HK-2 (cell line): ENCODE measurements at regions not wholly inside any gene's neighbourhood (a gene's known extent, or its start where the extent isn't known, plus 50 kb on each side); places are given as distances from the start of the nearest gene placed in this dataset.

Experiments
- DNase-seq: peaks from one replicate; pipeline ENCODE4 v3.0.0-alpha.2; 2018; ENCODE audit not compliant: unreplicated experiment

- DNase-seq: no peak
Measured at GRCh38 chr13:50318887-50319286, 303.6 kb downstream of the KCNRG start.

GRCh38 chr13:50319635-50320255, 304.5 kb downstream of the KCNRG start:
- DNase-seq: no peak

GRCh38 chr13:50320271-50320862, 305.1 kb downstream of the KCNRG start:
- no peak for DNase-seq

- no peak for DNase-seq
Measured at GRCh38 chr13:50322006-50322405, 306.8 kb downstream of the KCNRG start.

GRCh38 chr13:50323440-50324065, 308.3 kb downstream of the KCNRG start:
- no peak for DNase-seq

- DNase-seq: no peak
Measured at GRCh38 chr13:50326271-50326670, 311.0 kb downstream of the KCNRG start.

- DNase-seq: no peak
Measured at GRCh38 chr13:50326811-50327210, 311.6 kb downstream of the KCNRG start.

GRCh38 chr13:50334115-50334778, 319.0 kb downstream of the KCNRG start:
- DNase-seq: no peak

- DNase-seq: no peak
Measured at GRCh38 chr13:50334944-50335343, 319.7 kb downstream of the KCNRG start.

GRCh38 chr13:50339271-50339670, 324.0 kb downstream of the KCNRG start:
- no peak for DNase-seq

GRCh38 chr13:50340146-50340545, 324.9 kb downstream of the KCNRG start:
- no peak for DNase-seq

GRCh38 chr13:50340551-50341287, 325.5 kb downstream of the KCNRG start:
- DNase-seq: no peak

GRCh38 chr13:50341526-50341925, 326.3 kb downstream of the KCNRG start:
- no peak for DNase-seq

- no peak for DNase-seq
Measured at GRCh38 chr13:50344717-50345116, 329.5 kb downstream of the KCNRG start.

- DNase-seq: no peak
Measured at GRCh38 chr13:50345804-50346203, 330.6 kb downstream of the KCNRG start.

- no peak for DNase-seq
Measured at GRCh38 chr13:50348371-50348770, 333.1 kb downstream of the KCNRG start.

- no peak for DNase-seq
Measured at GRCh38 chr13:50352720-50353480, 337.7 kb downstream of the KCNRG start.

GRCh38 chr13:50353651-50354415, 338.6 kb downstream of the KCNRG start:
- no peak for DNase-seq

- no peak for DNase-seq
Measured at GRCh38 chr13:50355797-50356196, 340.6 kb downstream of the KCNRG start.

- DNase-seq: no peak
Measured at GRCh38 chr13:50357136-50357535, 341.9 kb downstream of the KCNRG start.
